Neutrophil (primary cell): ENCODE measurements at regions not wholly inside any gene's neighbourhood (a gene's known extent, or its start where the extent isn't known, plus 50 kb on each side); places are given as distances from the start of the nearest gene placed in this dataset.

Experiments used
- H3K27ac ChIP-seq: fragments of 200-600 bp; sonication (generic); 2 replicates; pipeline ENCODE4 v1.5.1; 2016; ENCODE audit warnings: mild to moderate bottlenecking, moderate library complexity
- H3K27me3 ChIP-seq: fragments of 200-600 bp; sonication (generic); 2 replicates; pipeline ENCODE4 v1.6.0; 2016; ENCODE audit warnings: mild to moderate bottlenecking
- H3K36me3 ChIP-seq: fragments of 200-600 bp; sonication (generic); 2 replicates; pipeline ENCODE4 v1.5.1; 2017
- H3K4me1 ChIP-seq, 2 experiments: fragments of 200-600 bp in 1 of 2; sonication (generic) in 1 of 2; 1 replicate in 1 of 2; 2 replicates in 1 of 2; pipeline versions ENCODE4 v1.5.1 to v1.6.1; 2013 to 2016; ENCODE audit warnings: low read depth in 1 of 2, low read length in 1 of 2, mild to moderate bottlenecking in 1 of 2, moderate library complexity in 1 of 2; ENCODE audit not compliant: control insufficient read depth in 1 of 2, insufficient read depth in 1 of 2
- H3K4me3 ChIP-seq, 2 experiments: fragments of 200-600 bp in 1 of 2; sonication (generic) in 1 of 2; 1 replicate in 1 of 2; 2 replicates in 1 of 2; pipeline ENCODE4 v1.5.1; 2013 to 2016; ENCODE audit warnings: low read depth in 1 of 2, low read length in 1 of 2, mild to moderate bottlenecking in 1 of 2, moderate library complexity in 1 of 2
- H3K9me3 ChIP-seq: fragments of 200-600 bp; sonication (generic); 2 replicates; pipeline ENCODE4 v1.5.1; 2016
- TF ChIP-seq, protein P1 (sequence below): fragments of 200-600 bp; sonication (generic); IDR thresholded peaks from 2 replicates; pipeline ENCODE4 v1.5.1; 2016; ENCODE audit warnings: antibody characterized with exemption

DNA sequence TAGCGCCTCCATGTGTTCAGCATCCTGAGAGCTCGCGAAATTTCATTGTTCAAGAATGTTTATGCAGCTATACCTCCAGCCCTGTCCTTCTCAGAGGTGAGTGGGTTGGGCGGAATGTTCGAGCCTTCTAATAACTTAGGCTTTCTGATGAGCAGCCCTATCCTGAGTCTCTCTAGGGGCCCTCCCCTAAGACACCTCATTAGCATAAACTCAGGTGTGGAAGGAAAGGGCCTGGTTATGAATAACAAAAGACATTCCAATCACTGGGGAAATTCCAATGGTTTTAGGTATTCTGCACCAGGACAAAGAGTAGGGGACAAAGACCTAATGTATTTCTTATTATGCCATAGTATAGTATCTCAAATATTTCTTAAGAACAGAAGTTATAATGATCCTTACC lies 138.1 kb upstream of the PDZRN3 start:
- Histone ChIP-seq H3K27me3 (no peaks in the 10 kb centered on the region), H3K4me1 (peaks cover 0 to 2% of the 10 kb centered on the region in 2 experiments), H3K9me3 (no peaks in the 10 kb centered on the region), H3K36me3 (no peaks in the 10 kb centered on the region), H3K4me3 (no peak overlapping the region), H3K27ac (no peak overlapping the region)
- TF ChIP-seq, protein P1, sequence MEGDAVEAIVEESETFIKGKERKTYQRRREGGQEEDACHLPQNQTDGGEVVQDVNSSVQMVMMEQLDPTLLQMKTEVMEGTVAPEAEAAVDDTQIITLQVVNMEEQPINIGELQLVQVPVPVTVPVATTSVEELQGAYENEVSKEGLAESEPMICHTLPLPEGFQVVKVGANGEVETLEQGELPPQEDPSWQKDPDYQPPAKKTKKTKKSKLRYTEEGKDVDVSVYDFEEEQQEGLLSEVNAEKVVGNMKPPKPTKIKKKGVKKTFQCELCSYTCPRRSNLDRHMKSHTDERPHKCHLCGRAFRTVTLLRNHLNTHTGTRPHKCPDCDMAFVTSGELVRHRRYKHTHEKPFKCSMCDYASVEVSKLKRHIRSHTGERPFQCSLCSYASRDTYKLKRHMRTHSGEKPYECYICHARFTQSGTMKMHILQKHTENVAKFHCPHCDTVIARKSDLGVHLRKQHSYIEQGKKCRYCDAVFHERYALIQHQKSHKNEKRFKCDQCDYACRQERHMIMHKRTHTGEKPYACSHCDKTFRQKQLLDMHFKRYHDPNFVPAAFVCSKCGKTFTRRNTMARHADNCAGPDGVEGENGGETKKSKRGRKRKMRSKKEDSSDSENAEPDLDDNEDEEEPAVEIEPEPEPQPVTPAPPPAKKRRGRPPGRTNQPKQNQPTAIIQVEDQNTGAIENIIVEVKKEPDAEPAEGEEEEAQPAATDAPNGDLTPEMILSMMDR: no peak

DNA sequence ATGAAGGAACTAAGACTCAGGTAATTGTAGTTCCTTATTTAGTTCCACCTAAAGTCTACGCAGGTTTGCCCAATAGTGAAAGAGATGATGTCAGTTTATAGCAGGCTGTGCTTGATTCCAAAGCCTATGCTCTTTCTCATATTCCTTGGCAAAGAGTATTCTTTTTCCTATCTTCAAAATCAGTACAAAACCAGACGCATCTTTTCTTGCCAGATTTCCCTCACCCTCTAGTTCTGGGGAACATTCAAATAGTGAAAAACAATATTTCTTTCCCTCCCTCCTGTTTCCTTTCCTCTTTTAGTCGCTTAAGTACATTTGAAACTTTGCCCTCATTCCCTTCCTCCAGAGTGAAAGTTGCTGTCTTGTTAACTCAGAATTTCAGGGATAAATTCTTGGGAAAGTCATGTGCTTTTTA lies 134.6 kb upstream of the PDZRN3 start:
- no peak overlapping the region for H3K4me3 ChIP-seq
- H3K4me1 ChIP-seq: no peaks in the 10 kb centered on the region
- no peak overlapping the region for H3K27ac ChIP-seq

DNA sequence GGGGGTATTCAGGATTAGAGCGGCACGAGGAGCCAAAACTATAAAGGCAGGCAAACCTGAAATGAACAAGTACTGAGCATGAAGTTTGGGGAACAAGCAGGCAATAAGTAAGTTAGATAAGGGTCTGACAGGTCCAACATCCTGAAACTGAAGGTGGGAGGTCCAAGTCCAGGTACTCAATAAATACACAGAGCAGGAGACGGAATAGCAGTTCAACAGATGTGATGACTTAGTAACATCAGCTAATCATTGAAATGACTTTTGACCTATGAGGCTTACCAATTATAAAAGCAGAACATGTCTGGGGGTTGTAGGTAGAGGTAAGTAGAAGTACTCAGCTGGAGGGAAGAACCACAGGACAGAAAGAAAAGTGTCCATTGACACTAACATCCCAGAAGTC lies 132.8 kb upstream of the PDZRN3 start:
- no peaks in the 10 kb centered on the region for H3K27me3 ChIP-seq
- TF ChIP-seq, protein P1: no peak
- no peak overlapping the region for H3K27ac ChIP-seq
- H3K4me1 ChIP-seq: no peaks in the 10 kb centered on the region
- H3K4me3 ChIP-seq: no peak overlapping the region
- no peaks in the 10 kb centered on the region for H3K9me3 ChIP-seq
- H3K36me3 ChIP-seq: no peaks in the 10 kb centered on the region

More for the DNA sequence above, 134.6 kb upstream of the PDZRN3 start:
- Histone ChIP-seq H3K27me3 (no peaks in the 10 kb centered on the region), H3K36me3 (no peaks in the 10 kb centered on the region), H3K9me3 (no peaks in the 10 kb centered on the region)
- TF ChIP-seq, protein P1: no peak

DNA sequence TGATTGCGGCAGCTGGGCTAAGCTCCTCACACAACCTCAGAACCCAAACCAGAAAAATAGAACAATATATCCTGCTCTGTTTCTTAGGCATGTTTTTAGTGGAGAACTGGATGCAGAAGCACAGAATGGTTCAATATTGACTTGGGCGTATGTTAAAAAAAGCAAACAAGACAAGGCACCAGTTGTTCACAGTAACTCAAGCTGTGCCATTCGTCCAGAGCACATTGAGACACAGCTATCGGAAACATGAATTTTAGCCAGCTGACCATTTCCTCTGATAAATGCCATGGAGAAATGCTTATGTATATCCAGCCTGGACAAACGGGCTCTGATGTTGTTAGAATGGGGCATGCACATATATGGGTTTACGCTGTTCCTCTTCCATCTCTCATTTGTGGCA lies 129.2 kb upstream of the PDZRN3 start:
- TF ChIP-seq, protein P1: no peak
- no peak overlapping the region for H3K27ac ChIP-seq
- H3K4me1 ChIP-seq: no peaks in the 10 kb centered on the region
- H3K9me3 ChIP-seq: no peaks in the 10 kb centered on the region
- H3K4me3 ChIP-seq: no peak overlapping the region
- no peaks in the 10 kb centered on the region for H3K36me3 ChIP-seq
- no peaks in the 10 kb centered on the region for H3K27me3 ChIP-seq

DNA sequence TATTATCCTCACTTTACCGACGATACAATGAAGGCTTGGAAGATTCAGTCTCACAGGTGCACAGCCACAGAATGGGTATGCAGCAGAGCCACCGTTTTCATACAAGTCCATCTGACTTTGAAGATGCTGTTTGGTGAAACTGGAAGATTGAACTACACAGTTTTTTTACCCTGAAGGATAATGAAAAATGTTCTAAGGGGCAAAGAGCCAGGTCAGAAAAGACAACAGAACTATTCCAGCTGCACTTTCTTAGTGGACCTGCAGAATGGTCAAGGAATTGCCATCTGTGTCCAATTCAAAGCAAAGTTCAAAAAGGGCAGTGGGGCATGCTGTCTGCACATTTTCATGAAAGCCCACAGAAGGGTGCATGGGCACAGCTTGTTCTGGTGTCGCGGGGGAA lies 127.6 kb upstream of the PDZRN3 start:
- Histone ChIP-seq H3K27me3 (no peaks in the 10 kb centered on the region), H3K36me3 (no peaks in the 10 kb centered on the region), H3K27ac (no peak overlapping the region), H3K9me3 (no peaks in the 10 kb centered on the region), H3K4me1 (no peaks in the 10 kb centered on the region), H3K4me3 (no peak overlapping the region)
- TF ChIP-seq, protein P1: no peak

DNA sequence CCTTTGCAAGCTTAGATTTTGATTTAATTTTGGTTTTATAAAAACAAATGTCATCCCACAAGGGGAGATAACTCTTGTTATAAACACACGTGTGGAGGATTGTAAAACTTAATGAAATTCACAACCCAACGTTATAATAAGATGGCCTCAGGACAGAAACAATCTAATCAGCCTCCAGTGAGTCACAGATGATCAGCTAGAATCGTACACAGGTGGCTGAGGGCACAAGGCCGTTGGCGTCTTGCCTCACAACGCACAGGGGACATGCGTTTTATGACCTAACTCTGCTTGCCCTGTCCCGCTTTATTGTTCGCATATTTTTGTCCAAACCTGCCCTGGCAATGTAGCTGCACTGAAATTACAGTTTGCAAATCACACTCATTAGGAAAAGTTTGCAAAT lies 121.9 kb upstream of the PDZRN3 start:
- H3K27ac ChIP-seq: no peak overlapping the region
- H3K4me1 ChIP-seq: no peaks in the 10 kb centered on the region
- H3K27me3 ChIP-seq: no peaks in the 10 kb centered on the region
- no peaks in the 10 kb centered on the region for H3K9me3 ChIP-seq
- TF ChIP-seq, protein P1: no peak
- H3K36me3 ChIP-seq: no peaks in the 10 kb centered on the region
- H3K4me3 ChIP-seq: no peak overlapping the region
